ENCODE measurements at regions not wholly inside any gene's neighbourhood (a gene's known extent, or its start where the extent isn't known, plus 50 kb on each side); places are given as distances from the start of the nearest gene placed in this dataset.

- TF ChIP-seq MAFK (IDR thresholded peaks at IDR 0.05; ENCODE audit: low read depth, low read length) (no peak), TCF12 (IDR thresholded peaks at IDR 0.05; ENCODE audit: low read depth, low read length) (no peak), RFX5 (IDR thresholded peaks at IDR 0.05; ENCODE audit: borderline replicate concordance, low read depth, low read length) (no peak), KDM5A (IDR thresholded peaks at IDR 0.05; ENCODE audit: low read length) (no peak), TEAD4 (IDR thresholded peaks at IDR 0.05; ENCODE audit: low read depth, low read length) (no peak), CBX5 (IDR thresholded peaks at IDR 0.05; ENCODE audit: low read depth, low read length) (no peak)
These were observed 725.3 kb downstream of the TUSC7 start (continued) for GRCh38 chr3:117434661-117435412.
